Endothelial cell of umbilical vein (primary cell): ENCODE measurements at regions not wholly inside any gene's neighbourhood (a gene's known extent, or its start where the extent isn't known, plus 50 kb on each side); places are given as distances from the start of the nearest gene placed in this dataset.

Experiments used
- BruUV-seq: library from RNA; stranded (reverse); fragments of 400-500 nt; replicated peaks from 2 replicates; lab custom pipeline; 2021; lab: Mats Ljungman, UMichigan
- CTCF ChIA-PET: fragments of 300-600, 350-600 bp; sonication (Branson Sonifier 250); formaldehyde crosslinking; loops from one replicate; lab custom pipeline; 2021; ENCODE audit warnings: antibody characterized with exemption, inconsistent platforms; lab: Charles Lee
- POLR2A ChIA-PET: fragments of 300-600, 350-600 bp; sonication (Branson Sonifier 250); formaldehyde crosslinking; loops from one replicate; lab custom pipeline; 2021; ENCODE audit warnings: antibody characterized with exemption, inconsistent platforms; lab: Charles Lee
- DNase-seq: peaks from one replicate; pipeline ENCODE4 v3.0.0-alpha.2; 2011; ENCODE audit warnings: low read depth, low spot score
- FAIRE-seq: peaks from 2 replicates; lab custom pipeline; 2011; peaks lifted over from hg19 to GRCh38; lab: Jason Lieb, UNC
- H2AFZ ChIP-seq: 2 replicates; pipeline ENCODE4 v1.6.0; 2012; ENCODE audit warnings: low read depth, low read length, control low read depth, inconsistent platforms
- H3K27ac ChIP-seq: 2 replicates; pipeline ENCODE4 v1.5.1; 2011; ENCODE audit warnings: low read depth, mild to moderate bottlenecking, control low read depth, low read length, moderate library complexity; ENCODE audit not compliant: insufficient read depth
- H3K27me3 ChIP-seq, 2 experiments: 2 replicates each; pipeline versions ENCODE4 v1.6.0 to v1.6.1; 2011; ENCODE audit warnings: low read length in 2 of 2, mixed read lengths in 1 of 2; ENCODE audit not compliant: control insufficient read depth in 2 of 2, insufficient read depth in 2 of 2
- H3K36me3 ChIP-seq, 2 experiments: 2 replicates in 1 of 2; 3 replicates in 1 of 2; pipeline ENCODE4 v1.5.1; 2011; ENCODE audit warnings: low read length in 2 of 2, mild to moderate bottlenecking in 1 of 2, moderate library complexity in 1 of 2; ENCODE audit not compliant: control insufficient read depth in 2 of 2, insufficient read depth in 2 of 2; ENCODE audit errors: extremely low read depth in 1 of 2
- H3K4me1 ChIP-seq: 3 replicates; pipeline ENCODE4 v1.5.1; 2011; ENCODE audit warnings: mild to moderate bottlenecking, low read length; ENCODE audit not compliant: control insufficient read depth, insufficient read depth; ENCODE audit errors: extremely low read depth
- H3K4me2 ChIP-seq: 2 replicates; pipeline ENCODE4 v1.6.1; 2011; ENCODE audit warnings: low read length, control low read depth, mixed read lengths; ENCODE audit not compliant: insufficient read depth
- H3K4me3 ChIP-seq, 3 experiments: fragments of 200-600 bp in 1 of 3; sonication (generic), shearing (Covaris generic) in 1 of 3; replicated peaks in 1 of 3; 2 replicates each; pipeline ENCODE4 v1.5.1; 2011 to 2016; ENCODE audit warnings: control low read depth in 3 of 3, low read length in 3 of 3, mild to moderate bottlenecking in 2 of 3, inconsistent platforms in 1 of 3, low read depth in 1 of 3, moderate library complexity in 1 of 3; ENCODE audit not compliant: insufficient read depth in 1 of 3
- H3K79me2 ChIP-seq: 2 replicates; pipeline ENCODE4 v1.6.0; 2012; ENCODE audit warnings: low read length, inconsistent platforms; ENCODE audit not compliant: control insufficient read depth, insufficient read depth
- H3K9ac ChIP-seq: replicated peaks from 2 replicates; pipeline ENCODE3; 2011; ENCODE audit warnings: low read length, control low read depth; ENCODE audit not compliant: insufficient read depth; ENCODE audit errors: extremely low read depth
- H3K9me1 ChIP-seq: replicated peaks from 3 replicates; pipeline ENCODE4 v1.6.0; 2011; ENCODE audit warnings: mild to moderate bottlenecking, low read length; ENCODE audit not compliant: control insufficient read depth, insufficient read depth; ENCODE audit errors: extremely low read depth
- H3K9me3 ChIP-seq: replicated peaks from 2 replicates; pipeline ENCODE4 v1.5.1; 2012; ENCODE audit warnings: low read length, inconsistent platforms; ENCODE audit not compliant: control insufficient read depth, insufficient read depth
- H4K20me1 ChIP-seq: replicated peaks from 2 replicates; pipeline ENCODE3; 2011; ENCODE audit warnings: mild to moderate bottlenecking, low read length; ENCODE audit not compliant: control insufficient read depth, insufficient read depth; ENCODE audit errors: extremely low read depth
- CTCF ChIP-seq, 2 donors: IDR thresholded peaks; 1 replicate in 1 of 2; 2 replicates in 1 of 2; pipeline ENCODE4 v1.5.1; 2011; ENCODE audit warnings: low read length in 2 of 2, mild to moderate bottlenecking in 2 of 2, moderate library complexity in 2 of 2, control low read depth in 1 of 2, inconsistent platforms in 1 of 2, low read depth in 1 of 2; ENCODE audit not compliant: insufficient read depth in 1 of 2; ENCODE audit errors: extremely low read depth in 1 of 2
- EZH2 ChIP-seq: IDR thresholded peaks from 2 replicates; pipeline ENCODE4 v1.6.1; 2012; ENCODE audit warnings: borderline replicate concordance, low read depth, mild to moderate bottlenecking, moderate library complexity, low read length, inconsistent platforms; ENCODE audit not compliant: severe bottlenecking
- FOS ChIP-seq: IDR thresholded peaks from 2 replicates; pipeline ENCODE4 v1.6.1; 2011; ENCODE audit warnings: mild to moderate bottlenecking, low read length, moderate library complexity, borderline replicate concordance; ENCODE audit not compliant: insufficient read depth
- GATA2 ChIP-seq: IDR thresholded peaks from 2 replicates; pipeline ENCODE4 v1.7.0; 2011; ENCODE audit warnings: low read depth, mild to moderate bottlenecking, moderate library complexity, mixed read lengths, low read length; ENCODE audit not compliant: insufficient read length, insufficient read depth
- JUN ChIP-seq: IDR thresholded peaks from 2 replicates; pipeline ENCODE4 v1.6.1; 2011; ENCODE audit warnings: borderline replicate concordance, low read depth; ENCODE audit not compliant: insufficient read length, insufficient read depth
- MAX ChIP-seq: IDR thresholded peaks from 2 replicates; pipeline ENCODE4 v1.6.1; 2011; ENCODE audit not compliant: insufficient read depth, insufficient read length
- MYC ChIP-seq: IDR thresholded peaks from one replicate; pipeline ENCODE4 v1.6.1; 2011; ENCODE audit warnings: mild to moderate bottlenecking, low read depth, low read length
- POLR2A ChIP-seq: IDR thresholded peaks from 2 replicates; pipeline ENCODE4 v1.6.1; 2012; ENCODE audit warnings: low read depth, mild to moderate bottlenecking, control low read depth, low read length
- POLR2AphosphoS5 ChIP-seq: IDR thresholded peaks from 2 replicates; pipeline ENCODE4 v1.6.1; 2012; ENCODE audit warnings: low read depth, mild to moderate bottlenecking, control low read depth, low read length, moderate library complexity; ENCODE audit not compliant: insufficient read depth
- dilution Hi-C: fragments of 300-500 bp; cut with MboI; formaldehyde crosslinking; loops from one replicate; pipeline ENCODE4 v1.15.0; 2019; ENCODE audit warnings: low sequenced_read_pairs; ENCODE audit not compliant: extremely low pct_ligation_motif_present
- intact Hi-C: fragments of 100-400 bp; cut with micrococcal nuclease; formaldehyde crosslinking; loops from one replicate; pipeline ENCODE4 v1.10.0; 2022

GRCh38 chrX:137747244-137748043 is 181.5 kb downstream of the ZIC3 start:
- intact Hi-C loops = no loop called here
- no peak overlapping the region for H3K27ac ChIP-seq
- H3K4me2 ChIP-seq = no peak overlapping the region
- H4K20me1 ChIP-seq = no peaks in the 10 kb centered on the region
- dilution Hi-C loops = no loop called here
- H3K4me1 ChIP-seq = no peaks in the 10 kb centered on the region
- TF ChIP-seq POLR2A (no peak), GATA2 (no peak), MYC (no peak), POLR2AphosphoS5 (no peak), CTCF (IDR thresholded peaks at IDR 0.05; ENCODE audit: extremely low read depth in 1 of 2, insufficient read depth in 1 of 2, low read depth in 1 of 2, low read length in 2 of 2) (no peak), EZH2 (no peak), MAX (no peak), JUN (no peak), FOS (no peak)
- H3K9me3 ChIP-seq = no peaks in the 10 kb centered on the region
- DNase-seq = no peak
- H3K79me2 ChIP-seq = no peaks in the 10 kb centered on the region
- POLR2A ChIA-PET = no interaction called here
- no peak overlapping the region for H2AFZ ChIP-seq
- CTCF ChIA-PET = no interaction called here
- H3K4me3 ChIP-seq = no peak overlapping the region
- H3K9me1 ChIP-seq = no peaks in the 10 kb centered on the region
- no peak overlapping the region for H3K9ac ChIP-seq
- BruUV-seq = no TSS peak
- FAIRE-seq = no peak
- no peaks in the 10 kb centered on the region for H3K36me3 ChIP-seq
- H3K27me3 ChIP-seq = no peaks in the 10 kb centered on the region
